Panc1 (cell line): ENCODE measurements at regions not wholly inside any gene's neighbourhood (a gene's known extent, or its start where the extent isn't known, plus 50 kb on each side); places are given as distances from the start of the nearest gene placed in this dataset.

Source experiments
- REST ChIP-seq, 2 experiments: IDR thresholded peaks; 2 replicates each; pipeline ENCODE4 v1.6.1; 2011 to 2012; ENCODE audit warnings: low read depth in 2 of 2, control low read depth in 1 of 2, low read length in 1 of 2, mild to moderate bottlenecking in 1 of 2, moderate library complexity in 1 of 2; ENCODE audit not compliant: insufficient read depth in 1 of 2
- TF ChIP-seq, protein P1 (sequence below): fragments of 450-650 bp; IDR thresholded peaks from 2 replicates; pipeline ENCODE4 v1.5.1; 2017; ENCODE audit warnings: mild to moderate bottlenecking

GRCh38 chr3:168407381-168407780 is 311.7 kb upstream of the GOLIM4 start:
- TF ChIP-seq, protein P1, sequence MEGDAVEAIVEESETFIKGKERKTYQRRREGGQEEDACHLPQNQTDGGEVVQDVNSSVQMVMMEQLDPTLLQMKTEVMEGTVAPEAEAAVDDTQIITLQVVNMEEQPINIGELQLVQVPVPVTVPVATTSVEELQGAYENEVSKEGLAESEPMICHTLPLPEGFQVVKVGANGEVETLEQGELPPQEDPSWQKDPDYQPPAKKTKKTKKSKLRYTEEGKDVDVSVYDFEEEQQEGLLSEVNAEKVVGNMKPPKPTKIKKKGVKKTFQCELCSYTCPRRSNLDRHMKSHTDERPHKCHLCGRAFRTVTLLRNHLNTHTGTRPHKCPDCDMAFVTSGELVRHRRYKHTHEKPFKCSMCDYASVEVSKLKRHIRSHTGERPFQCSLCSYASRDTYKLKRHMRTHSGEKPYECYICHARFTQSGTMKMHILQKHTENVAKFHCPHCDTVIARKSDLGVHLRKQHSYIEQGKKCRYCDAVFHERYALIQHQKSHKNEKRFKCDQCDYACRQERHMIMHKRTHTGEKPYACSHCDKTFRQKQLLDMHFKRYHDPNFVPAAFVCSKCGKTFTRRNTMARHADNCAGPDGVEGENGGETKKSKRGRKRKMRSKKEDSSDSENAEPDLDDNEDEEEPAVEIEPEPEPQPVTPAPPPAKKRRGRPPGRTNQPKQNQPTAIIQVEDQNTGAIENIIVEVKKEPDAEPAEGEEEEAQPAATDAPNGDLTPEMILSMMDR, result no peak
- no peak for TF ChIP-seq REST (IDR thresholded peaks at IDR 0.05; ENCODE audit: insufficient read depth in 1 of 2, low read depth in 2 of 2, low read length in 1 of 2)
